ENCODE measurements at regions not wholly inside any gene's neighbourhood (a gene's known extent, or its start where the extent isn't known, plus 50 kb on each side); places are given as distances from the start of the nearest gene placed in this dataset.

GRCh38 chr2:217096474-217097225 is 236.8 kb upstream of the TNP1 start:
- Histone ChIP-seq H3K27ac (ENCODE audit: low read length in 2 of 2) (no peak overlapping the region), H3K4me2 (replicated peaks; ENCODE audit: low read depth, low read length, poor library complexity, severe bottlenecking) (no peak overlapping the region), H3K36me3 (replicated peaks in 1 of 2; ENCODE audit: control extremely low read depth in 1 of 2, control insufficient read depth in 1 of 2, extremely low read depth in 1 of 2, insufficient read depth in 2 of 2, low read length in 1 of 2) (no peaks in the 10 kb centered on the region), H3K79me2 (ENCODE audit: control insufficient read depth, insufficient read depth, low read length) (no peaks in the 10 kb centered on the region), H2AFZ (ENCODE audit: insufficient read depth, low read depth, low read length, poor library complexity, severe bottlenecking) (no peak overlapping the region), H3K9ac (ENCODE audit: low read length) (no peak overlapping the region), H3K27me3 (replicated peaks in 1 of 4; ENCODE audit: control extremely low read depth in 1 of 4, control insufficient read depth in 3 of 4, insufficient read depth in 4 of 4, low read length in 3 of 4) (no peaks in the 10 kb centered on the region), H3K9me3 (ENCODE audit: control extremely low read depth in 1 of 3, control insufficient read depth in 2 of 3, insufficient read depth in 1 of 3, low read length in 2 of 3) (peaks cover 0 to 4% (median 0%) of the 10 kb centered on the region in 3 donors), H4K20me1 (ENCODE audit: control insufficient read depth, insufficient read depth, low read length, poor library complexity, severe bottlenecking) (no peaks in the 10 kb centered on the region), H3K4me3 (ENCODE audit: control extremely low read depth in 1 of 5, extremely low read depth in 1 of 5, insufficient read depth in 1 of 5, low read depth in 2 of 5, low read length in 4 of 5) (no peak overlapping the region), H3K4me1 (ENCODE audit: control insufficient read depth in 2 of 2, insufficient read depth in 2 of 2, low read length in 2 of 2) (no peaks in the 10 kb centered on the region)
- ChIA-PET POLR2A (no interaction called here), CTCF (interaction anchor here (0.6 kb wide), 1 partner anchor 32 kb away, joined by 4 read pairs; no protein-coding TSS in a partner anchor)
- no peaks in the 10 kb centered on the region for H3K9me3 Mint-ChIP-seq (ENCODE audit: insufficient read depth)
- no peak for ATAC-seq (ENCODE audit: low read depth)
- WGBS (ENCODE audit: insufficient coverage), result 76% methylated on average over 6 of the region's 7 CpGs
- TF ChIP-seq CTCF (IDR thresholded peaks at IDR 0.05), result no peak
- no peak for TF ChIP-seq EZH2 (IDR thresholded peaks at IDR 0.05; ENCODE audit: borderline replicate concordance, insufficient read depth, low read depth, low read length, poor library complexity, severe bottlenecking)
- no peak overlapping the region for H3K4me3 Mint-ChIP-seq
- H3K27me3 Mint-ChIP-seq, result peaks cover 7% of the 10 kb centered on the region
- no peaks in the 10 kb centered on the region for H3K4me1 Mint-ChIP-seq
- H3K27ac Mint-ChIP-seq, result no peak overlapping the region
- no peak for DNase-seq
- intact Hi-C loops (cut with micrococcal nuclease), result no loop called here

- ChIA-PET POLR2A (no interaction called here), CTCF (no interaction called here)
- H3K4me2 ChIP-seq (replicated peaks; ENCODE audit: low read depth, low read length, poor library complexity, severe bottlenecking), result no peak overlapping the region
- H3K36me3 ChIP-seq (replicated peaks in 1 of 2; ENCODE audit: control extremely low read depth in 1 of 2, control insufficient read depth in 1 of 2, extremely low read depth in 1 of 2, insufficient read depth in 2 of 2, low read length in 1 of 2), result no peaks in the 10 kb centered on the region
- Mint-ChIP-seq H3K27ac (no peak overlapping the region), H3K4me3 (no peak overlapping the region), H3K27me3 (peaks cover 7% of the 10 kb centered on the region), H3K9me3 (ENCODE audit: insufficient read depth) (no peaks in the 10 kb centered on the region), H3K4me1 (peaks cover 6% of the 10 kb centered on the region)
- whole genome bisulfite sequencing (ENCODE audit: insufficient coverage), result no CpG with 5 or more reads among the region's 4 CpGs
- no peak overlapping the region for H2AFZ ChIP-seq (ENCODE audit: insufficient read depth, low read depth, low read length, poor library complexity, severe bottlenecking)
- DNase-seq (no peak), ATAC-seq (ENCODE audit: low read depth) (no peak)
- H4K20me1 ChIP-seq (ENCODE audit: control insufficient read depth, insufficient read depth, low read length, poor library complexity, severe bottlenecking), result no peaks in the 10 kb centered on the region
- no peaks in the 10 kb centered on the region for H3K27me3 ChIP-seq (replicated peaks in 1 of 4; ENCODE audit: control extremely low read depth in 1 of 4, control insufficient read depth in 3 of 4, insufficient read depth in 4 of 4, low read length in 3 of 4)
- H3K9me3 ChIP-seq (ENCODE audit: control extremely low read depth in 1 of 3, control insufficient read depth in 2 of 3, insufficient read depth in 1 of 3, low read length in 2 of 3), result peaks cover 0 to 4% (median 0%) of the 10 kb centered on the region in 3 donors
- no peak overlapping the region for H3K27ac ChIP-seq (ENCODE audit: low read length in 2 of 2)
- peaks cover 1 to 2% of the 10 kb centered on the region in 2 donors for H3K4me1 ChIP-seq (ENCODE audit: control insufficient read depth in 2 of 2, insufficient read depth in 2 of 2, low read length in 2 of 2)
- no peak overlapping the region for H3K4me3 ChIP-seq (ENCODE audit: control extremely low read depth in 1 of 5, extremely low read depth in 1 of 5, insufficient read depth in 1 of 5, low read depth in 2 of 5, low read length in 4 of 5)
- intact Hi-C loops (cut with micrococcal nuclease), result no loop called here
- no peak for TF ChIP-seq EZH2 (IDR thresholded peaks at IDR 0.05; ENCODE audit: borderline replicate concordance, insufficient read depth, low read depth, low read length, poor library complexity, severe bottlenecking)
- no peak for TF ChIP-seq CTCF (IDR thresholded peaks at IDR 0.05)
- no peak overlapping the region for H3K9ac ChIP-seq (ENCODE audit: low read length)
- H3K79me2 ChIP-seq (ENCODE audit: control insufficient read depth, insufficient read depth, low read length), result no peaks in the 10 kb centered on the region
These were observed 235.8 kb upstream of the TNP1 start for GRCh38 chr2:217095511-217096205.
